M059J (cell line): ENCODE measurements at regions not wholly inside any gene's neighbourhood (a gene's known extent, or its start where the extent isn't known, plus 50 kb on each side); places are given as distances from the start of the nearest gene placed in this dataset.

Experiments used
- DNase-seq: peaks from one replicate; pipeline ENCODE4 v3.0.0-alpha.2; 2012; ENCODE audit warnings: low read depth

DNA sequence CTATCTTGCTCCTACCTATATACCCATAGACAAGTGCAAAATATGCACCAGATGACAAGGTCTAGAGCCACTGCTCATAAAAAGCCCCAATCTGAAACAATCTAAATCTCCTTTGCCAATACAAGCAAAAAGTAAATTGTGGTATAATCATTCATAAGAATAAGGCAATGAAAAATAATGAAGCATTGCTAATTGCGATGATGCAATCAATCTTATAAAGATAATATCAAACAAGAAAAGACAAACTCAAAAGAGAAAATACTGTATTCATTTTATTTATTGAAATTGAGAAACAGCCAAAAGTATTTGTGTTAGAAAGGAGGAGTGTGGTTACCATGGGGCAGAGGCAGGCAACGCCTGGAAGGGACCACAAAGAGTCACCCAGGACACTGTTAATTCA lies 175.9 kb upstream of the GYPC start:
- DNase-seq = no peak

DNA sequence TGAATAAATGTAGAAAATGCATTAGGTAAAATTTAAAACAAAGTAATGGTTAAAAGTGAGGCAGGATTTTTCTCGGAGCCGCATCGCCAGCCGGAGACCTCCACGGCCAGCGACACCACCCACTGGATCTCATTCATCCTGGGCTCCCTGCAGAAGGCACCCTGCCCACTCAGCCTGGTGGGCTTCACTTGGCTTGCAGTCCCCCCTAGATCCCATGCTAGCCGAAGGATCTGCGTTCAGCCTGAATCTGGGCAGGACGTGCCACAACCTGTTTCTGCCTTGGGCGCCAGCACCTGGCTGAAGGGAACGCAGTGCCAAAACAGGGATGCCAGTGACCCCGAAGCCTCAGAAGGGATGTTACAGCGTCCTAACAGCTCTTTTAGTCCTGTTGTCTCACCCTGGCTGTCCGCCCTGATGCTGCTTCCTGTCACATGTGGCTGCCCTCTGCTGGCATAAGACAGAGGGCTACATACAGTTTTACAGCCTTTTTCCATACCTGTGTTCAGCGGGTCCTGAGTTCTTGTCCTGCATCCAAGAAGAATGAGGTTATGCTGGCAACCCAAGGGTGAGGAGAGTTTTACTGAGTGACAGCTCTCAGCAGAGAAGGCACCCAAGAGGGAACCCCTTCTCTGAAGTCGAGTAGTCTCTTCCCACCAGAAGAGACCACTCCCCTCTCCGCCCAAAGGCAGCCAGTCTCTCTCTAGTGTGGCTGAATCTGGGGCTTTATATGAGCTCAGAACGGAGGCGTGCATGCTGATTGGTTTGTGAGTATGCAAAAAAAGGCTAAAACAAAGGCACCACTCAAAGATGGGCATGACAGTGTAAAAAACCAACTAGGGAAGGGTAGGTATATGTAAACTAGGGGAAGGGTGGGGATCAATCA lies 173.1 kb upstream of the GYPC start:
- peak; percentile 23 for DNase-seq

DNA sequence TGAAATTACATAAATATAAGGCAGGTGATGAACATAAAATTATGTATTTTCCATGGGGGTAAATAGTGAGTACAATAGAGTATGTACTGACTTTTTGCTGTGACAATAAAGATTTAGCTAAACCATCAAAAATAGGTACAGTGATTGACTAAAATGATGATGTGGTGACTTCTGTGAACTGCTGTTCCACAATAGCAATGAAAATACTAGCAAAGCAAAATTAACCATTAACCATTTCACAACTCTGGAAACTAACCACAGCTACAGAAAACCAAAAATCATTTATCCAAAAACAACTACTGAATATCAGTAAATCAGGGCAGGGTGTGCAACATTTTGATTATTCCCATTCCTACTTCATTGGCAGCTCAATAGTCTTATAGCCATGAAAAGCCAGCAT lies 161.4 kb upstream of the GYPC start:
- DNase-seq = no peak

DNA sequence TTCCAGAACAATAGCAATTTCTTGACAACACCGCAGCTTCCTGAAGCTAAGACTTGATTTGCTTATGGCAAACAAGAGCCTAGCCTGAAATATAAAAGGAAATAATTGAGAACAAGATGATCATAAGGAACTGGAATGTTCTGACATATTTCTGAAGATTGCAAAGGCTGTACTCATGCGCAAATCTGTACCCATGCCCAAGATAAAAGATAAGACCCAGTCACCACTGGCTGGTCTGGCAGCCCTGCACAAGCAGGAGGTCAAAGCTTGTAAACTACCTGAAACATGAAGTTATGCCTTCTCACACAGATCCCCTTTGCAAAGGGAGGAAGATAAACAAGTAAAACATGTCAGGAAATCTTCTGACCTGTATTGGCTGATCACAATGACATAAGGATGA lies 160.8 kb upstream of the GYPC start:
- no peak for DNase-seq

DNA sequence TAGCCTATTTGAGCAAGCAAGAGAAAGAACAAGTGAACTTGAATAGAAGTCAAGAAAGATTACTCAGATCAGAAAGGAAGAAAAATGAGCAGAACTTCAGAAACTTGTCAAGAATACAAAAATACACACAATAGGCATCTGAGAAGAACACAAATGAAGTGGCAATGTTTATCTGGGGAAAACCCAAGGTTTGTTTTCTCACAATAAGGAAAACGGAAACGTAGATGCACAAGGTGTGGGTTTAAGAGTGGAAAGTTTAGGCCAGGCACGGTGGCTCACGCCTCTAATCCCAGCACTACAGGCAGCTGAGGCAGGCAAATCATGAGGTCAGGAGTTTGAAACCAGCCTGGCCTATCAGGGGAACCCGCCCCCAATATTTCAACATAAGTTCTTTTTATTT lies 159.5 kb upstream of the GYPC start:
- DNase-seq = no peak

DNA sequence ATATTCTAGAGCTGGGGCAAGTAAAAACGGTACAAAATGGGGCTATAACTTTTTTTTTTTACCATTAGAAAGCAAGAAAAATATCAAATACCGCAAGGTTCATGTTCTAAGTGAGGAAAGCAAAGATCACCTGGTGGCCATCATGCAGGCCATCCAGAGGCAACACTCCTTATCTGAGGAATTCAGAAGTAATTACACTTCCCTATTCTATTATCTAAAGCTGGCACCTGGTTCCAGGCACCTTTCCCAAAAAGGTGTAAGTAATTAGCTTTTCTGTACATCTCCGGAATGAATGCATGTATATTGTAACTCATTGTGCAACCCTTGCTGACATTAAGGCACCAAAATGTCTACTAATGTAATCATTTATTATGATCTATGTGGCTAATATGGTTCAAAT lies 152.5 kb upstream of the GYPC start:
- DNase-seq = no peak

DNA sequence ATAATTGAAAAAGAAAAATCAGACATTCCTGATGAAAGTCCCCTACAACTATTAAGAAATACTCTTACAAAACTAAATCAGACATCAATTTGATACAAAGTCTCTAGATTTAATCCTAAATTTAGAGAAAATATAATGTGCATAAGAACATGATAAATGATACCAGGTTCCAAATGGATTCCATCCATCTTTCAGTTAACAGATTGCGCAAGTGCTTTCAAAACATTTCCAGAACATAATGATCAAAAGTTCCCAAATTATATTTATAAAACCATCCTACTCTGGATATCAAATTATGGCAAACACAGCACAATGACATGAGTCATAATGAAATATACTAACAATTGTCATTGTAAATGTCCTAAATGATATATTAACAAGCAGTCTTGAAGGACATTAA lies 151.0 kb upstream of the GYPC start:
- no peak for DNase-seq

DNA sequence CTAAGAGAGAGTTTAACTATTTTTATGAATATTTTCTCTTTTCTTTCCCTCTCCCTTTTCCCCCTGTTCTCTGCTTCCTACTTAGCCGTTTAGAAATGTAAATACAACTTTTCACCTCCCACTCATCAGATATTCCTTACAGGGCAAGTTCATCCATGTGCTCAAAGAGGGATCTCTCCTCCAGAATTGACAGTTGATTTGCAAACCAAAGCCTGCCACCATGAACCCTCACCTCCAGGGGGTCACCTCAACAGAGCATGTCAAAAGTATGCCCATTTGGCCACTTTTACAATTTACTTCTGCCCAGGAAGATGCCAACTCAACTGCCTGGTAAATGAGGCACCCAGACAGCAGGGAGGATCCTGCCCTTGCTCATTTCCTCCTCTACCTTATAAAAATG lies 149.2 kb upstream of the GYPC start:
- DNase-seq = no peak

DNA sequence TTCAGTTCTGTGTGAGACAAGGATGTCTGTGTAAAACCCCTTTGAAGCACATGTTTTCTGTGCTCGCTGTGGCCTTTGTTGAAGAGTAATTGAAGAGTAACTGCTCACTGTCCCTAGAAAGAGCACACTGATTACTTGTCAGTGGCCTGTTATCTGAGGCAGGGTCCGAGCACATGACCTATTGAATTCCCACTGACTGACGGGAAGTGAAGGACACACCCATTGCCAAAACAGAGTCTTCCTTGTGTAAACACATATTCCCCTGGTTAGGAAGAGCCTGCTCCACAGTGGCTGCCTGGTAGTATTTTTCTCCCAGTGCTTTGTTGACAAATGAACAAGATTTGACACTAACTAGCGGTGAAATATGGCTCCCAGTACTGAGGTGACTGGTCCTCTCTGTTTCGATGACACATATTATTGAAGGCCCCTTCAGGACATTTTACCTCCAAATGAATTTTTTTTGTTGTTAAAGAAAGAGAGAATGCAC lies 148.5 kb upstream of the GYPC start:
- no peak for DNase-seq

DNA sequence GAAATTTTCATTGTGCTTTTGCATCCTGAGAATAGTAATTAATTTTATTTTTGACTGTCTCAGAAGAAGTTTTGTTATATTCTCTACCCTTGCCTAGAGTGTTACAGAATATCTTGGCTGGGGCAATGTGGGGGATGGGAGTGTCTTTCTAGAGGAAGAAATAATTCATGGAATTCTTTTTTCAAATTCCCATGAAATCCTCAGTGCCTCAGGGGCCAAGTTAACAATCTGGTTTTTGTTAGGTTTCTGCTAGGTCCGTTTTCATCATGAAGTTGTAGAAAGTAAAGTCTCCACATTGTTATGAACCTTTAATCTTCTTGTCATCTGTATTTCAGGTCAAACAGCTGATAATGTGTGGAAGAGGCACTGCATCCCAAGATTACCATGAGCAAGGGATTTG lies 145.6 kb upstream of the GYPC start:
- no peak for DNase-seq

DNA sequence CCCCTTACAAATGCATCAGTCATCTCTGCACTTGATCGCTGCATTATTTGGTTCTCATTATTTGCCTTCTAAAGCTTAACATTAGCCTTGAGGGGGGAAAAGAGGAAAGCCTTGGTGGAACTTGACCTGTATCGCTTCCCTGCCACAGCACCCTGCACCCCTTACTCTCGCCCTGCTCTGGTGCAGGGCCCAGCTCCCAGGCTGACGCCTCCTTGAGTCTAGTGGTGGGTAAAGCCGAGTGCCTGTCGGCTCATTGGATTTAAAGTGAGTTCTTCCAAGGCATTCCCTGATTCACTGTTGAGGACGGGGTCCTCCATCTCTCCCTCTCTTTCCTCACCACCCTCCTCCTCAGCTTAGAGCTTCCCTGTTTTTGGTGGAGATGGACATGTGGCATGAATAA lies 145.0 kb upstream of the GYPC start:
- DNase-seq = no peak

DNA sequence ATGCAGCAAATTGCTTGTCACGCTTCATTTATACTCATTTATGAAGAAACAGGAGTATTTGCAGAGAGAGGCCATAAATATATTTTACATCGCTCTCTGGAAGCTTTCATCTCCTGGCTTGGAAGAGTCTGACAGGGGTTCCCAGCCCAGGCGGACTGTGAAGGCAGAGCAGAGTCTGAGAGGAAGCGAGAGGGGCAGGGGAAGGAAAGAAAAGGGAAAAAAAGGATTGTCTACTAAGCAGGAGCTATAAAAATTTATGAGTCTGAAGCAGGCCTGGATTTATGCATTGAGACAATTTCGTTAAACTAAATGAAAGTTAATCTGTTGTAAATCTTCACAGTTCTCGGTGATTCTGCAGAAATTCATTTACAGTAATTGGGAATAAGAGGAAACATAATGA lies 143.9 kb upstream of the GYPC start:
- no peak for DNase-seq

DNA sequence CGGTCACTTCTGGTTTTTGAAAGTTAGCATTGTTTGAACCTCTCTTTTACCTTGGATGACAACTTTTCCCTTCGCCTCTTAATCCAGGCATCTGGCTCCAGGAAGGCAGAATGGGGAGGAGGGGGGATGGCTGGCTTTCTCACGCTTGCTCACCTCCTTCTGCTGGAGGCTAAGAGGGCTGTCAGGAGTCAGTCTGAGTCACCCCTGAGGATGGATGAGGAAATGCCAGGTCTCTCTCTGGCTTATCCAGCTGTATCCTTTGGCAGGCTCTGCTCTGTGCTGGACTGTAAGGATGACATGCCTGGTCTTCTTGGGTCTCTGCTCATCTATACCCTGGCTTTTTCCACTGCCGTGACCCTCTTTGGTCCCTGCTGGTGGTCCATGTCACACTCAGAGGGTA lies 142.9 kb upstream of the GYPC start:
- peak; percentile 25 for DNase-seq

DNA sequence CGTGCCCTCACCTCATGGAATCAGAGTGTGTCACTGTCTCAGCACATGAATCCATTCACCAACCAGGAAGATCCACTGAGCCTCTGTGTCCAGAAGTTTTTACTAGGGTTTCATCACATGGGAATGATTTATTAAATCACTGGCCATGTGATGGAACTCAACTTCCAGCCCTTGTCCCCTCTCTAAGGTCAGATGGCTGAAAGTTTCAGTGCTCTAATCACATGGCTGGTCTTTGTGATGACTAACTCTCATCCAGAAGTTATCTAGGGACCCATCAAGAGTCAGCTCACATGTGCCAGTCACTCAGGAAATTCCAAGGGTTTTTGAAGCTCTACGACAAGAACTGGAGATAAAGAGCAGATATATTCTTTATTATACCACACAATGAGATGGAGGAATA lies 140.5 kb upstream of the GYPC start:
- no peak for DNase-seq

DNA sequence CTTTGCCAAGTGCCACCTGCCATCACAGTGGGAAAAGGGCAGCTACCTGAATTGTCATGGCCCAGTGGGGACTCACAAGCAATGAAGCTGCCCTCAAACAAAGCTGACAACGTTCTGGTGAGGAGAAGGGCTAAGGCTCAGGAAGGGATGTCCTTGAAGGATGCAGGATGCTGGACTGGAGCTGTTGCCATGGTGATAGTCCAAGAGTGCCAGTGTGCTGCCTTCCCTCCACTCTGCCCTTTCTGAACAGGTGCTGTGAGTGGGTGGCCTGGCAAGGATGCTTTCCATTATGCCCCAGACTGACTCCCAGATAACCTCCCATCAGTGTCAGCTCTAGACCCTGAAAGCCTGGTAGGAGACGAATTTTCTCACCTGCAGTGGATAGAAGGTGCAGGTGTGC lies 137.8 kb upstream of the GYPC start:
- no peak for DNase-seq

DNA sequence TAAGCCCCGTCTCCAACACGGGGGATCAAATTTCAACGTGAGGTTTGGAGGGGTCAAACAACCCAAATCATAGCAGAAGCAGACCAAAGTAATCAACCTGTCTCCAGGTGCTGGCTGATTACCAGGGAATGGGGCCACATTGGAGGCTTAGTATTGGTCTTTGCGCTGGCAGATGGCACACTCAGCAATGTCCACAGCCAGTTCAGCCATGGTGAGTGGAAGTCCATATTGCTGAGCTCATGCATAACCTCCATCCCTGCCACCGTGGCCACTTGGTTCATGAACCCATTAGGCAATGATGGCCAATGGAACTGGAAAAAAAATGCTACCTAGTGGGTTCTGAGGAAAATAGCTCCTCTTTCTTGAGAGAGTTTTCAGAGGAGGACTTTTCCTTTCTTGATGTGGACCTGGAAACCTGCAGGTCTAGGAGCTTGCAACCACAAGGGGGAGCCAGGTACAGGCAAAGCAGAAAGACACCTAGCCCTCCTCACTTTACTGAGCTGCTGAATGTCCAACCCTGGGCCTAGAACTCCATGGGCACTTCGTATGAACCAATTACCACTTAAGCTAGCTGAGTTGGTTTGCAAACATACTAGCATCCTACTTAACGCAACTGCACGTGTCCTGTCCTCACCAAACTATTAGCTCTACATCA lies 128.0 kb upstream of the GYPC start:
- DNase-seq = peak; percentile 36

DNA sequence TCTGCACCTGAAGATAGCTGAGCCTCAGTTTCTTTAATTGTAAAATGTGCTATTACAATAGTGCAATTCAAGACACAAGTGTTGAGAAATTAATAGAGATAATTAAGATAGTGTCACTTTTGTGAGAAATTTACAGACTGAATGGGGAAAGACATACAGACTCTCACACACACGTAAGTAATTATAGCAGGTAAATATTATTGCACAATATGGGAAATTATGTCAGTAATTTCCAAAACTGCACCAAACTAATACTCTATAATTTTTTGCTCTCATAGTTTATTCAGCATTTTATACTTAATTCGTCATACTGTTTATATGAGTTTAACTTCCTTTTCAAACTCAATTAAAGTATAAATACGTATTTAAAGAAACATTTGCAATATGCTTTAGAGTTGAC lies 124.9 kb upstream of the GYPC start:
- DNase-seq = no peak

DNA sequence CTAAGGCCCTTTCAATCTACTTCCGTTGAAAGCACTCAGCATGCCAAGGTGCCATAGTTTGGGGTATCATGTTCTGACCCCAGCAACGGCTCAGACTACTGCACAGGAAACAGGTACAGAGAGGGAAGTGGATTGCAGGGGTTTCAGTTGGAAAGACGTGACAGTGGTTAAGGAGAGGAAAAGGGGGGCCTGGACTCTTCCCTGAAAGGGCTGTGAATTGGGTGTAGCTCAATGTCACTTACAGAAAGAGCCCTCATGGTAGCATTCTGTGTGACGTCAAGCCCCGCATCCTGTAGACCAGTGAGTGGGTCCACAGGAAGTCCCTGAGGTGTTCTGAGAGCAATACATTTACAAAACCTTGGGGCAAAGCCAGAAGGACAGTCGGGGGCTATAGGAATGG lies 121.5 kb upstream of the GYPC start:
- no peak for DNase-seq

DNA sequence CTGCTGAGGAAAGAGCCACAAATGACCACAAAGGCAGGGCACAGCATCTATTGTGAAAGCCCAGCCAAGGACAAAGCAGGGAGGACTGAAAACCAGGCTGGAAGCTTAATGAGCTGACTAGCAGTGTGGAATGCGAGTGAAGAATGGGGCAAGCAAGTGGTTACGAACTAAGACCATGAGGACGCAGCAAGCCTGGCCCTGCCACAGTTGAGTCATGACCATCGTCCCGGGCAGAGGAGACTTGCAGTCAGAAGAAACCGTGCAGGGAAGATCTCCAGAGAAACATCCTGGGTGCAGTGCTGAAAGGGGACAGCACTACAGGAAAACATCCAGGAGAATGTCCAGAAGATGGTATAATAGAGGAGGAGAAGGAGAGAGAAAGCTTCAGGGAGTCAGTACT lies 120.5 kb upstream of the GYPC start:
- DNase-seq = no peak

DNA sequence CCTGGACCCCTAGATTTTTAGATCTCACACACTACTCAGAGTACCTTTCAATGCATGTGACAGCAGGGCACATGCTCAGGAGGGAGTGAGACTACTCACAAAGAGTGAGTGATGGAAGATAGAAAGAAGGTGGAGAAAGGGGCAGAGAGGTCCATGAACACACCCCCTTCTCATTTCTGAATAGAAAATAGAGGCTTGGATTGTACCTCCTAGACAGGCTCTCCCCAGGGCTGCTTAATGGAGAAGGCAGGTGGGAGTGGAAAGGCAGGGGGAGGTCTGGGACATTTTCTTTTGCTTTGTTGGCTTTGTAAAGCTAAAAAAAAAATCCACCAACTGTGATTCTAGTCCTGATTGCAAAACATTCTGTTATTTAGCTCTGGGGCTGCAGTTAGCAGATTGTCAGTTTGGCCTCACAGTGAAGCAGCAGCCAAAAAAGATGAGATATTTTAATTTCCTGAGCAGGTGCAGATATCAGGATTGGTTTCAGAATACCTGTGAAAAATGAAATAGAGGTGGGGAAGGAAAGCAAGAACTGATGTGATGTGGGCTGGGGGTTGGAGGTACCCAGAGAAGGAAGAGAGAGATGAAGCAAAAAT lies 119.3 kb upstream of the GYPC start:
- no peak for DNase-seq

DNA sequence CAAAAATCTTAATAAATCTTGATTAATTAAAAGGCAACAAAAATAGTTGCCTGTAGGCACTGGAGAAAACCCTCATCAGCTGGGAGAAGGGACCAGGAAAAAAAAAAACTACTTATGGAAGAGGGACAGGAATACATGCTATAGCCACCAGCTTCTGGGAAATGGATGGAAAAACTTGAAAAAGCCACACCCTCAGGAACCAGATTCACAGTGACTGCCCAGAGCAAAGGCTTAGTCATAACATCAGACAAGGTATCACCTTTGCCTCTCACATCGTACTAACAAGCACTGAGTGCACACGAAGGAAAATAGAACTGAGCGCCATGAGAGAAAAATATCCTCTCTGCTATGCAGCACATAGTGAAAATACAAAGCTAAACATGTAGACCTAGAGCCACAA lies 116.9 kb upstream of the GYPC start:
- no peak for DNase-seq

DNA sequence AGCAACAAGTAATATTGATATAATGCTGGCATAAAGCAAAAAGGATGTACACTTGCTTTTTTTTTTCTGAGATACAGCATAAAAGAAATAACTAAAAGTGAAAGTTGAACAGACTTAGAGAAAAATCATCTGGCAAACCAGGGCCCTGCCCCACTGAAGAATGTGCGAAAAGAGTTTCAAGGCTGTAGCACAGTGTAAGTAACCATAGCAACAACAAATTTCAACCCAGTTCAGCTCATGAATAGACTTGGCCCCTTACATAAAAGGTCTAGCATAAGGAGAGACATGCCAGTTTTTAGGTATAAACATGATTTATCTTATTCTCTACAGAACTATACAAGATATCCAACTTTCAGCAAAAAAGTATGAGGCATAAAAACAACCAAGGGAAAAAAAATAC lies 113.7 kb upstream of the GYPC start:
- DNase-seq = no peak

DNA sequence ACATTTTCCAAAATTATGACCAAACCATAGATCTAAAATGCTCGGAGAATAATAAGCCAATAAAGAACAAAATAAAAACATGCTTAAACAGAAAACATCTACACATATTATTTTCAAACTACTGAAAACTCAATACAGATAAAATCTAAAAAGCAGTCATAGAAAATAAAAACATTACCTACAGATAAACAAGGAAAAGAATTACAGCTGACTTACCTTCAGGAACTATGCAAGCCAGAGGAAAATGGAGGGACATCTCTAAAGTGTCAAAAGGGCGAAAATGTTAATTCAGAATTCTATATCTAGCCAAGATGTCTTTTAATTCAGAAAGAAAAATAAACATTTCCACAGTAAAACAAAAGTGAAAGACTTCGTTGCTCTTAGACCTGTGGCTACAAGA lies 112.9 kb upstream of the GYPC start:
- peak; percentile 1 for DNase-seq
